Stimulated activated CD8-positive, alpha-beta memory T cell treated with anti-CD3 and anti-CD28 coated beads, Interleukin-7, amount 100 ng/mL, for 24 hours (primary cell): ENCODE measurements at regions not wholly inside any gene's neighbourhood (a gene's known extent, or its start where the extent isn't known, plus 50 kb on each side); places are given as distances from the start of the nearest gene placed in this dataset.

Experiments
- DNase-seq: peaks from one replicate; pipeline ENCODE4 v3.0.0-alpha.2; 2020; ENCODE audit warnings: low read depth

- no peak for DNase-seq
Measured at GRCh38 chr2:125070726-125071505, 1045.8 kb downstream of the CNTNAP5 start.

GRCh38 chr2:125073440-125073839 lies 1048.4 kb downstream of the CNTNAP5 start:
- no peak for DNase-seq

- DNase-seq: no peak
Measured at GRCh38 chr2:125085904-125086303, 1060.8 kb downstream of the CNTNAP5 start.

- no peak for DNase-seq
Measured at GRCh38 chr2:125086313-125087184, 1061.5 kb downstream of the CNTNAP5 start.

- DNase-seq: no peak
Measured at GRCh38 chr2:125092276-125093009, 1067.4 kb downstream of the CNTNAP5 start.

GRCh38 chr2:125095826-125096225 lies 1070.7 kb downstream of the CNTNAP5 start:
- DNase-seq: no peak

GRCh38 chr2:125106710-125107109 lies 1081.6 kb downstream of the CNTNAP5 start:
- DNase-seq: no peak

- DNase-seq: no peak
Measured at GRCh38 chr2:125107446-125107845, 1082.4 kb downstream of the CNTNAP5 start.

- DNase-seq: no peak
Measured at GRCh38 chr2:125108251-125108650, 1083.2 kb downstream of the CNTNAP5 start.

- DNase-seq: no peak
Measured at GRCh38 chr2:125125902-125126301, 1100.8 kb downstream of the CNTNAP5 start.

- no peak for DNase-seq
Measured at GRCh38 chr2:125160947-125161346, 1135.9 kb downstream of the CNTNAP5 start.

- DNase-seq: no peak
Measured at GRCh38 chr2:125167152-125167551, 1142.1 kb downstream of the CNTNAP5 start.

- no peak for DNase-seq
Measured at GRCh38 chr2:125167820-125168219, 1142.7 kb downstream of the CNTNAP5 start.

GRCh38 chr2:125168442-125168841 lies 1143.4 kb downstream of the CNTNAP5 start:
- DNase-seq: no peak

GRCh38 chr2:125169022-125169763 lies 1144.1 kb downstream of the CNTNAP5 start:
- DNase-seq: no peak

GRCh38 chr2:125169764-125170146 lies 1144.7 kb downstream of the CNTNAP5 start:
- no peak for DNase-seq

- DNase-seq: no peak
Measured at GRCh38 chr2:125172181-125172580, 1147.1 kb downstream of the CNTNAP5 start.

GRCh38 chr2:125175415-125175814 lies 1150.3 kb downstream of the CNTNAP5 start:
- DNase-seq: no peak

GRCh38 chr2:125185691-125186270 lies 1160.7 kb downstream of the CNTNAP5 start:
- no peak for DNase-seq

GRCh38 chr2:125207431-125207830 lies 1182.3 kb downstream of the CNTNAP5 start:
- no peak for DNase-seq

GRCh38 chr2:125216321-125216720 lies 1191.2 kb downstream of the CNTNAP5 start:
- no peak for DNase-seq
